HG03045 (cell line): ENCODE measurements at regions not wholly inside any gene's neighbourhood (a gene's known extent, or its start where the extent isn't known, plus 50 kb on each side); places are given as distances from the start of the nearest gene placed in this dataset.

Experiments used
- ATAC-seq: cut with Tn5 transposase; IDR thresholded peaks from one replicate; pipeline ENCODE4 v1.9.1; 2021; ENCODE audit warnings: mild to moderate bottlenecking, moderate library complexity; ENCODE audit not compliant: unreplicated experiment

- ATAC-seq: no peak
Measured at GRCh38 chr5:147036691-147037245, 158.2 kb upstream of the PPP2R2B start.

- no peak for ATAC-seq
Measured at GRCh38 chr5:147037515-147038205, 159.1 kb upstream of the PPP2R2B start.

GRCh38 chr5:147040856-147041255 is 162.3 kb upstream of the PPP2R2B start:
- no peak for ATAC-seq

GRCh38 chr5:147044572-147045273 is 166.2 kb upstream of the PPP2R2B start:
- ATAC-seq: no peak

GRCh38 chr5:147045290-147045689 is 166.7 kb upstream of the PPP2R2B start:
- no peak for ATAC-seq

GRCh38 chr5:147046281-147046680 is 167.7 kb upstream of the PPP2R2B start:
- no peak for ATAC-seq

GRCh38 chr5:147046894-147047293 is 168.3 kb upstream of the PPP2R2B start:
- no peak for ATAC-seq

- ATAC-seq: no peak
Measured at GRCh38 chr5:147049764-147050163, 171.2 kb upstream of the PPP2R2B start.

GRCh38 chr5:147050172-147050571 is 171.6 kb upstream of the PPP2R2B start:
- ATAC-seq: no peak

- no peak for ATAC-seq
Measured at GRCh38 chr5:147051193-147051592, 172.6 kb upstream of the PPP2R2B start.

- no peak for ATAC-seq
Measured at GRCh38 chr5:147052519-147052918, 174.0 kb upstream of the PPP2R2B start.

GRCh38 chr5:147055089-147055826 is 176.7 kb upstream of the PPP2R2B start:
- no peak for ATAC-seq

- no peak for ATAC-seq
Measured at GRCh38 chr5:147055850-147056566, 177.5 kb upstream of the PPP2R2B start.

- ATAC-seq: no peak
Measured at GRCh38 chr5:147057051-147057450, 177.8 kb upstream of the STK32A start.

GRCh38 chr5:147061431-147061830 is 173.4 kb upstream of the STK32A start:
- no peak for ATAC-seq

- no peak for ATAC-seq
Measured at GRCh38 chr5:147062427-147062826, 172.4 kb upstream of the STK32A start.

GRCh38 chr5:147063943-147064342 is 170.9 kb upstream of the STK32A start:
- no peak for ATAC-seq

GRCh38 chr5:147065071-147065470 is 169.8 kb upstream of the STK32A start:
- ATAC-seq: peak; percentile 83

GRCh38 chr5:147068998-147069397 is 165.8 kb upstream of the STK32A start:
- ATAC-seq: no peak

GRCh38 chr5:147072622-147073021 is 162.2 kb upstream of the STK32A start:
- no peak for ATAC-seq

GRCh38 chr5:147073098-147073497 is 161.7 kb upstream of the STK32A start:
- ATAC-seq: no peak
